Nephron progenitor cell (in vitro differentiated cells): ENCODE measurements at regions not wholly inside any gene's neighbourhood (a gene's known extent, or its start where the extent isn't known, plus 50 kb on each side); places are given as distances from the start of the nearest gene placed in this dataset.

Experiments
- DNase-seq: peaks from one replicate; pipeline ENCODE4 v3.0.0; 2021
- H3K27ac Mint-ChIP-seq: 2 replicates; pipeline ENCODE4 v1.8.0; 2021; ENCODE audit warnings: mild to moderate bottlenecking, moderate library complexity, mixed read lengths
- H3K27me3 Mint-ChIP-seq: 2 replicates; pipeline ENCODE4 v1.8.0; 2021; ENCODE audit warnings: mild to moderate bottlenecking, low read depth, mixed read lengths; ENCODE audit not compliant: poor library complexity
- H3K36me3 Mint-ChIP-seq: 2 replicates; pipeline ENCODE4 v1.8.0; 2021; ENCODE audit warnings: low read depth, mixed read lengths
- H3K4me1 Mint-ChIP-seq: 2 replicates; pipeline ENCODE4 v1.8.0; 2021; ENCODE audit warnings: mixed read lengths
- H3K4me3 Mint-ChIP-seq: 2 replicates; pipeline ENCODE4 v1.8.0; 2021; ENCODE audit warnings: mild to moderate bottlenecking, moderate library complexity, mixed read lengths
- H3K9me3 Mint-ChIP-seq: 2 replicates; pipeline ENCODE4 v1.8.0; 2021; ENCODE audit warnings: mild to moderate bottlenecking, moderate library complexity, mixed read lengths
- CTCF ChIP-seq: fragments of 200-600 bp; sonication (generic); IDR thresholded peaks from 2 replicates; pipeline ENCODE4 v1.5.0; 2021; ENCODE audit warnings: antibody characterized with exemption

GRCh38 chr16:9422762-9423513 lies 331.5 kb downstream of the HAPSTR1 start:
- Mint-ChIP-seq H3K4me3 (no peak overlapping the region), H3K36me3 (no peaks in the 10 kb centered on the region), H3K27ac (no peak overlapping the region), H3K4me1 (peaks cover 12% of the 10 kb centered on the region), H3K27me3 (peaks cover 27% of the 10 kb centered on the region), H3K9me3 (peaks cover 8% of the 10 kb centered on the region)
- no peak for DNase-seq
- no peak for TF ChIP-seq CTCF

- Mint-ChIP-seq H3K9me3 (peaks cover 3% of the 10 kb centered on the region), H3K36me3 (no peaks in the 10 kb centered on the region), H3K27me3 (peaks cover 23% of the 10 kb centered on the region), H3K27ac (peak overlapping the region; percentile 60), H3K4me3 (no peak overlapping the region), H3K4me1 (peaks cover 20% of the 10 kb centered on the region)
- no peak for DNase-seq
- TF ChIP-seq CTCF, result no peak
Observed at GRCh38 chr16:9425236-9425635, 333.8 kb downstream of the HAPSTR1 start.

- H3K36me3 Mint-ChIP-seq, result no peaks in the 10 kb centered on the region
- TF ChIP-seq CTCF, result no peak
- H3K27me3 Mint-ChIP-seq, result peaks cover 19% of the 10 kb centered on the region
- peaks cover 31% of the 10 kb centered on the region for H3K4me1 Mint-ChIP-seq
- DNase-seq, result no peak
- H3K9me3 Mint-ChIP-seq, result peaks cover 3% of the 10 kb centered on the region
- no peak overlapping the region for H3K27ac Mint-ChIP-seq
- no peak overlapping the region for H3K4me3 Mint-ChIP-seq
Observed at GRCh38 chr16:9428355-9429005, 337.0 kb downstream of the HAPSTR1 start.

DNA sequence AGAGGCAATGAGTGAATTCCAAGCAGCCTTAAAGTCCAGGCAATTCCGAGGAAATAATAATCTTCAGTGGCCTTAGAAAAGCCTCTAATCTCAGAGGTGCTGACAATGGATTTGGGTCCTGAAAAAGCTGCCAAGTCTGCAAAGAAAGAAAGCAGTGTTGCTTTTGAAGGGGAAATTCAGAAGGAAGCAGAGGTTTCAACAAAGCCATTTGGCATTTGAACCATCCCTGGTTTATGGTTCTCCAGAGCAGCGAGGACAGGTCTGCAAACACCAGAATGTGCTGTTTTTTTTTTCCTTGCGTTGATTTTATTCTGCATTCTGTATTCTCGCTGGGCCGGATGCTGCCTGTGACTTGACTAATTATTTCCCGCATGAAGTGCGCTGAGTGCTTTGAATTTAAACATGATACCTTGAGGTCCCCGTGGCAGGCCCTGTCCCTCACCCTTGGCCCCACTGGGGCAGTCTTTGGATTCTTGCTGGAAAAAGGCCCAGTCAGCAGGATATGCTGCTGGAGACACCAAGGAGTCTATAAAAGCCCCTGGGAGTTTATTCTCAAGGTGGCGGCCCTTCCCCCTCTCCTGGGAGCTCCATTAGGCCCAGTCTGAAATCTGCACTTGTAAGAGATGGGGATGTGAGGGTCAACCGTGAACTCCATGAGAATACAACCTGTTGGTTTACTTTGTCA lies 338.3 kb downstream of the HAPSTR1 start:
- peak overlapping the region; percentile 84 for H3K27ac Mint-ChIP-seq
- DNase-seq, result no peak
- H3K36me3 Mint-ChIP-seq, result no peaks in the 10 kb centered on the region
- peaks cover 10% of the 10 kb centered on the region for H3K27me3 Mint-ChIP-seq
- H3K9me3 Mint-ChIP-seq, result peaks cover 3% of the 10 kb centered on the region
- TF ChIP-seq CTCF, result no peak
- H3K4me3 Mint-ChIP-seq, result no peak overlapping the region
- peaks cover 27% of the 10 kb centered on the region for H3K4me1 Mint-ChIP-seq

DNA sequence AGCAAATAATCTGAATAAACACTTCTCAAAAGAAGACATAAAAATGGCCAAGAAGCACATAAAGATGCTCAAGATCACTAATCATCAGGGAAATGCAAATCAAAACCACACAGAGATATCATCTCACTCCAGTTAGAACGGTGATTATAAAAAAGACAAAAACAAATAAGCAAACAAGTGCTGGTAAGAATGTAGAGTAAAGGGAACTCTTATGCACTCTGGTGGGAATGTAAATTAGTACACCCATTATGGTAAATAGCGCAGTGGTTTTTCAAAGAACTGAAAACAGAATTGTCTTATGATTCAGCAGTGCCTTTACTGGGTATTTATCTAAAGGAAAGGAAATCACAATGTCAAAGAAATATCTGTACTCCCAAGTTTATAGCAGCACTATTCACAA lies 343.2 kb downstream of the HAPSTR1 start:
- DNase-seq, result no peak
- Mint-ChIP-seq H3K4me3 (no peak overlapping the region), H3K9me3 (peaks cover 8% of the 10 kb centered on the region), H3K36me3 (no peaks in the 10 kb centered on the region), H3K4me1 (peaks cover 22% of the 10 kb centered on the region), H3K27me3 (peaks cover 3% of the 10 kb centered on the region), H3K27ac (no peak overlapping the region)
- no peak for TF ChIP-seq CTCF
